GM23248 (cell line): ENCODE measurements at regions not wholly inside any gene's neighbourhood (a gene's known extent, or its start where the extent isn't known, plus 50 kb on each side); places are given as distances from the start of the nearest gene placed in this dataset.

Experiments used
- DNase-seq: peaks from one replicate; pipeline ENCODE4 v3.0.0-alpha.2; 2015
- H2AFZ ChIP-seq: fragments of 200-600 bp; sonication (generic); 2 replicates; pipeline ENCODE4 v1.6.1; 2016; ENCODE audit warnings: antibody characterized with exemption
- H3F3A ChIP-seq: fragments of 200-600 bp; sonication (generic); 2 replicates; pipeline ENCODE4 v1.6.1; 2016; ENCODE audit warnings: mild to moderate bottlenecking, antibody characterized with exemption, mixed run types; ENCODE audit not compliant: insufficient read depth
- H3K27ac ChIP-seq: fragments of 200-600 bp; sonication (generic); 2 replicates; pipeline ENCODE4 v1.5.1; 2016; ENCODE audit warnings: mild to moderate bottlenecking
- H3K27me3 ChIP-seq: fragments of 200-600 bp; sonication (generic); replicated peaks from 2 replicates; pipeline ENCODE4 v1.6.1; 2016; ENCODE audit warnings: mild to moderate bottlenecking; ENCODE audit not compliant: insufficient read depth
- H3K36me3 ChIP-seq: fragments of 200-600 bp; sonication (generic); 2 replicates; pipeline ENCODE4 v1.6.1; 2016; ENCODE audit warnings: low read depth, mild to moderate bottlenecking
- H3K4me1 ChIP-seq: fragments of 200-600 bp; sonication (generic); 2 replicates; pipeline ENCODE4 v1.6.1; 2016; ENCODE audit warnings: mild to moderate bottlenecking; ENCODE audit not compliant: insufficient read depth
- H3K4me2 ChIP-seq: fragments of 200-600 bp; sonication (generic); one replicate; pipeline ENCODE4 v1.6.1; 2016; ENCODE audit warnings: mild to moderate bottlenecking; ENCODE audit not compliant: unreplicated experiment
- H3K4me3 ChIP-seq: fragments of 200-600 bp; sonication (generic); 2 replicates; pipeline ENCODE4 v1.5.1; 2016; ENCODE audit warnings: mild to moderate bottlenecking
- H3K79me2 ChIP-seq: fragments of 200-600 bp; sonication (generic); 2 replicates; pipeline ENCODE4 v1.6.1; 2016; ENCODE audit warnings: mild to moderate bottlenecking; ENCODE audit not compliant: insufficient read depth
- H3K9ac ChIP-seq: fragments of 200-600 bp; sonication (generic); 2 replicates; pipeline ENCODE4 v1.6.1; 2016; ENCODE audit warnings: mild to moderate bottlenecking
- H3K9me2 ChIP-seq: fragments of 200-600 bp; sonication (generic); 2 replicates; pipeline ENCODE4 v1.6.1; 2016; ENCODE audit warnings: mixed run types, mild to moderate bottlenecking, moderate library complexity; ENCODE audit not compliant: insufficient read depth
- H3K9me3 ChIP-seq: fragments of 200-600 bp; sonication (generic); one replicate; pipeline ENCODE4 v1.6.1; 2017; ENCODE audit warnings: low read depth
- H4K20me1 ChIP-seq: fragments of 200-600 bp; sonication (generic); 2 replicates; pipeline ENCODE4 v1.6.0; 2016; ENCODE audit not compliant: insufficient read depth
- EZH2 ChIP-seq: fragments of 200-600 bp; sonication (generic); IDR thresholded peaks from 2 replicates; pipeline ENCODE4 v1.6.1; 2018; ENCODE audit warnings: antibody characterized with exemption, mild to moderate bottlenecking; ENCODE audit not compliant: insufficient read depth, poor library complexity, severe bottlenecking
- EZH2phosphoT487 ChIP-seq: fragments of 200-600 bp; sonication (generic); IDR thresholded peaks from 2 replicates; pipeline ENCODE4 v1.6.1; 2018; ENCODE audit warnings: antibody characterized with exemption, moderate library complexity, mild to moderate bottlenecking, low read depth; ENCODE audit not compliant: insufficient read depth
- WGBS, 2 experiments: methylation state at CpG; one replicate each; pipeline ENCODE4 v1.1.6; 2015 to 2017; ENCODE audit warnings: low lambda C conversion rate in 2 of 2, low coverage in 1 of 2; ENCODE audit errors: missing lambda C conversion rate in 2 of 2; 5-methylcytosine and 5-hydroxymethylcytosine counted together
- in situ Hi-C: fragments of 300-500 bp; cut with MboI; formaldehyde crosslinking; loops from 2 replicates; pipeline ENCODE4 v1.15.0; 2020

GRCh38 chr2:66938471-66938967, 458.6 kb upstream of the ETAA1 start:
- Histone ChIP-seq H3K36me3 (no peaks in the 10 kb centered on the region), H2AFZ (no peak overlapping the region), H3K79me2 (no peaks in the 10 kb centered on the region), H3K27me3 (no peaks in the 10 kb centered on the region), H3K9me2 (no peaks in the 10 kb centered on the region; the same call in 1 of the 2 replicates), H3K4me2 (no peak overlapping the region), H3K9me3 (no peaks in the 10 kb centered on the region), H3F3A (no peaks in the 10 kb centered on the region), H3K4me3 (no peak overlapping the region), H3K9ac (no peak overlapping the region), H4K20me1 (no peaks in the 10 kb centered on the region), H3K4me1 (no peaks in the 10 kb centered on the region), H3K27ac (no peak overlapping the region)
- TF ChIP-seq EZH2phosphoT487 (no peak), EZH2 (no peak)
- no peak for DNase-seq
- in situ Hi-C loops: no loop called here
- WGBS, 2 experiments: 49 to 61% methylated on average over 1 of the region's 1 CpG

- Histone ChIP-seq H3K9me3 (no peaks in the 10 kb centered on the region), H2AFZ (no peak overlapping the region), H3K4me1 (no peaks in the 10 kb centered on the region), H3F3A (no peaks in the 10 kb centered on the region), H3K36me3 (no peaks in the 10 kb centered on the region), H4K20me1 (no peaks in the 10 kb centered on the region), H3K4me3 (no peak overlapping the region), H3K4me2 (no peak overlapping the region), H3K27ac (no peak overlapping the region), H3K79me2 (no peaks in the 10 kb centered on the region), H3K27me3 (no peaks in the 10 kb centered on the region), H3K9ac (no peak overlapping the region), H3K9me2 (no peaks in the 10 kb centered on the region)
- 20 to 24% methylated on average over 1 of the region's 1 CpG for WGBS, 2 experiments
- in situ Hi-C loops: no loop called here
- TF ChIP-seq EZH2 (no peak), EZH2phosphoT487 (no peak)
- no peak for DNase-seq
Measured at GRCh38 chr2:66940080-66940479, 457.1 kb upstream of the ETAA1 start.

- Histone ChIP-seq H3K4me2 (no peak overlapping the region), H2AFZ (no peak overlapping the region), H3K4me1 (no peaks in the 10 kb centered on the region), H3K9ac (no peak overlapping the region), H3F3A (no peaks in the 10 kb centered on the region), H3K27me3 (no peaks in the 10 kb centered on the region), H3K36me3 (no peaks in the 10 kb centered on the region), H3K9me3 (no peaks in the 10 kb centered on the region), H3K4me3 (no peak overlapping the region), H3K79me2 (no peaks in the 10 kb centered on the region), H3K9me2 (no peaks in the 10 kb centered on the region), H4K20me1 (no peaks in the 10 kb centered on the region), H3K27ac (no peak overlapping the region)
- TF ChIP-seq EZH2 (no peak), EZH2phosphoT487 (no peak)
- DNase-seq: no peak
- in situ Hi-C loops: no loop called here
- WGBS, 2 experiments: 56 to 61% methylated on average over 3 of the region's 3 CpGs
Measured at GRCh38 chr2:66948234-66948633, 448.9 kb upstream of the ETAA1 start.

- in situ Hi-C loops: no loop called here
- H3K9me2 ChIP-seq: no peaks in the 10 kb centered on the region
- 79 to 81% methylated on average over 3 of the region's 3 CpGs for WGBS, 2 experiments
- H3K4me3 ChIP-seq: no peak overlapping the region
- no peak for DNase-seq
- H3K9ac ChIP-seq: no peak overlapping the region
- TF ChIP-seq EZH2phosphoT487 (no peak), EZH2 (no peak)
- no peaks in the 10 kb centered on the region for H3K79me2 ChIP-seq
- H2AFZ ChIP-seq: no peak overlapping the region
- H4K20me1 ChIP-seq: no peaks in the 10 kb centered on the region
- H3K27ac ChIP-seq: no peak overlapping the region
- H3K4me1 ChIP-seq: no peaks in the 10 kb centered on the region
- no peaks in the 10 kb centered on the region for H3F3A ChIP-seq
- H3K36me3 ChIP-seq: no peaks in the 10 kb centered on the region
- no peaks in the 10 kb centered on the region for H3K27me3 ChIP-seq
- H3K9me3 ChIP-seq: no peaks in the 10 kb centered on the region
- H3K4me2 ChIP-seq: no peak overlapping the region
Measured at GRCh38 chr2:66957198-66957597, 439.9 kb upstream of the ETAA1 start.

- TF ChIP-seq EZH2 (no peak), EZH2phosphoT487 (no peak)
- no peak overlapping the region for H3K4me3 ChIP-seq
- no peaks in the 10 kb centered on the region for H3K9me3 ChIP-seq
- H3K9me2 ChIP-seq: no peaks in the 10 kb centered on the region
- H3K36me3 ChIP-seq: no peaks in the 10 kb centered on the region
- H3K27me3 ChIP-seq: no peaks in the 10 kb centered on the region
- H3K4me1 ChIP-seq: no peaks in the 10 kb centered on the region
- in situ Hi-C loops: no loop called here
- no peak for DNase-seq
- no peaks in the 10 kb centered on the region for H4K20me1 ChIP-seq
- no peak overlapping the region for H3K9ac ChIP-seq
- H3F3A ChIP-seq: no peaks in the 10 kb centered on the region
- H3K27ac ChIP-seq: no peak overlapping the region
- H3K4me2 ChIP-seq: no peak overlapping the region
- WGBS, 2 experiments: 78 to 83% methylated on average over 4 of the region's 4 CpGs
- H2AFZ ChIP-seq: no peak overlapping the region
- H3K79me2 ChIP-seq: no peaks in the 10 kb centered on the region
Measured at GRCh38 chr2:66957677-66958076, 439.5 kb upstream of the ETAA1 start.
